ENCODE measurements at regions not wholly inside any gene's neighbourhood (a gene's known extent, or its start where the extent isn't known, plus 50 kb on each side); places are given as distances from the start of the nearest gene placed in this dataset.

DNA sequence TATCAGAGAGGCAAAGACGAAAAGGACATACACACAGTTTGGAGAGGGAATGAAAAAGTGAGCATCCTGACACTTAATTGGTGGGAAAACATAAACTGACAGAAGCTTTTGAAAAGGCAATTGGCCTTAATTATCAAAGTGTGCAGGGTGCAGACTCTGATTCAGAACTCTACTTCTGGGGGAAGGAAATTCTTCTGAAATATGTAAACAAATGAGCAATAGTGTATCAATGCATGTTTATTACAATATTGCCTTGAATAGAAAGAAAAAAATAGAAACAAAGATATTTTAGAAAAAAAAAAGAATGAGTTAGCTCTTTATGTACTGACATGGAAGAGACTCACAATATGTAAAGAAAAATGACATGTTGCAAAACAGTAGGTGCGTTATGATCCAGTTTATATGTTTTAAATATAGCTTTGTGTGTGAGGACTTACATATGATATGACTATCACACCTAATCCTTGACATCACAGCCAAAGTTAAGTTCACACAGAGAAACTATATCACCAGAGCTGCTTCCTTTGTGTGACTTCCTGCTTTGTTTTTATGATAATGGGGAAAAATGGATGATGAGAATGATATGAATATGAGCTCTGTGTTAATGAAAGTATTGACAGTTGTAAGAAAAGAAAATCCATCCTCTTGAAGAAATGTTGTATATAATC, 182.4 kb downstream of the KCTD12 start:
- TF ChIP-seq POLR2A (IDR thresholded peaks at IDR 0.05) = no peak
- TF ChIP-seq, protein P1, sequence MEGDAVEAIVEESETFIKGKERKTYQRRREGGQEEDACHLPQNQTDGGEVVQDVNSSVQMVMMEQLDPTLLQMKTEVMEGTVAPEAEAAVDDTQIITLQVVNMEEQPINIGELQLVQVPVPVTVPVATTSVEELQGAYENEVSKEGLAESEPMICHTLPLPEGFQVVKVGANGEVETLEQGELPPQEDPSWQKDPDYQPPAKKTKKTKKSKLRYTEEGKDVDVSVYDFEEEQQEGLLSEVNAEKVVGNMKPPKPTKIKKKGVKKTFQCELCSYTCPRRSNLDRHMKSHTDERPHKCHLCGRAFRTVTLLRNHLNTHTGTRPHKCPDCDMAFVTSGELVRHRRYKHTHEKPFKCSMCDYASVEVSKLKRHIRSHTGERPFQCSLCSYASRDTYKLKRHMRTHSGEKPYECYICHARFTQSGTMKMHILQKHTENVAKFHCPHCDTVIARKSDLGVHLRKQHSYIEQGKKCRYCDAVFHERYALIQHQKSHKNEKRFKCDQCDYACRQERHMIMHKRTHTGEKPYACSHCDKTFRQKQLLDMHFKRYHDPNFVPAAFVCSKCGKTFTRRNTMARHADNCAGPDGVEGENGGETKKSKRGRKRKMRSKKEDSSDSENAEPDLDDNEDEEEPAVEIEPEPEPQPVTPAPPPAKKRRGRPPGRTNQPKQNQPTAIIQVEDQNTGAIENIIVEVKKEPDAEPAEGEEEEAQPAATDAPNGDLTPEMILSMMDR (IDR thresholded peaks at IDR 0.05) = no peak

Data from body of pancreas (tissue), 4 donors.